ENCODE measurements at regions not wholly inside any gene's neighbourhood (a gene's known extent, or its start where the extent isn't known, plus 50 kb on each side); places are given as distances from the start of the nearest gene placed in this dataset.
"Not testable (repeated sequence)": the region's sequence is repeated elsewhere in the genome, so short reads cannot be mapped to it uniquely, and the experiment has no call there.

- no peak for TF ChIP-seq CTCF (conservative IDR thresholded peaks at IDR 0.05)
Measured at GRCh38 chr5:83864652-83865051, 144.0 kb upstream of the HAPLN1 start.

GRCh38 chr5:83857341-83857740 lies 136.7 kb upstream of the HAPLN1 start:
- Mint-ChIP-seq H3K4me3 (no peak overlapping the region), H3K4me1 (peaks cover under 1% of the 10 kb centered on the region), H3K36me3 (ENCODE audit: low read depth) (no peaks in the 10 kb centered on the region), H3K27me3 (ENCODE audit: low read depth) (no peaks in the 10 kb centered on the region), H3K27ac (ENCODE audit: unreplicated experiment) (no peak overlapping the region), H3K9me3 (no peaks in the 10 kb centered on the region)
- no peak for TF ChIP-seq CTCF (conservative IDR thresholded peaks at IDR 0.05)
- DNase-seq (ENCODE audit: low read depth, low spot score), result no peak

More at GRCh38 chr5:83864652-83865051, 144.0 kb upstream of the HAPLN1 start:
- no peaks in the 10 kb centered on the region for H3K36me3 Mint-ChIP-seq (ENCODE audit: low read depth)
- no peaks in the 10 kb centered on the region for H3K27me3 Mint-ChIP-seq (ENCODE audit: low read depth)
- no peak overlapping the region for H3K27ac Mint-ChIP-seq (ENCODE audit: unreplicated experiment)
- H3K4me3 Mint-ChIP-seq, result no peak overlapping the region
- H3K4me1 Mint-ChIP-seq, result no peaks in the 10 kb centered on the region
- no peak for DNase-seq (ENCODE audit: low read depth, low spot score)
- H3K9me3 Mint-ChIP-seq, result no peaks in the 10 kb centered on the region

GRCh38 chr5:83856881-83857280 lies 136.2 kb upstream of the HAPLN1 start:
- no peak for DNase-seq (ENCODE audit: low read depth, low spot score)
- H3K27me3 Mint-ChIP-seq (ENCODE audit: low read depth), result no peaks in the 10 kb centered on the region
- peaks cover 4% of the 10 kb centered on the region for H3K4me1 Mint-ChIP-seq

GRCh38 chr5:83850412-83850811 lies 129.8 kb upstream of the HAPLN1 start:
- not testable (repeated sequence) for H3K4me3 Mint-ChIP-seq; DNase-seq (ENCODE audit: low read depth, low spot score); H3K27ac Mint-ChIP-seq (ENCODE audit: unreplicated experiment); H3K36me3 Mint-ChIP-seq (ENCODE audit: low read depth); H3K4me1 Mint-ChIP-seq; H3K27me3 Mint-ChIP-seq (ENCODE audit: low read depth); H3K9me3 Mint-ChIP-seq

More at GRCh38 chr5:83856881-83857280, 136.2 kb upstream of the HAPLN1 start:
- H3K36me3 Mint-ChIP-seq (ENCODE audit: low read depth), result no peaks in the 10 kb centered on the region
- no peak overlapping the region for H3K4me3 Mint-ChIP-seq
- H3K9me3 Mint-ChIP-seq, result no peaks in the 10 kb centered on the region
- H3K27ac Mint-ChIP-seq (ENCODE audit: unreplicated experiment), result no peak overlapping the region
- TF ChIP-seq CTCF (conservative IDR thresholded peaks at IDR 0.05), result no peak

- H3K27ac Mint-ChIP-seq (ENCODE audit: unreplicated experiment), result no peak overlapping the region
- H3K4me3 Mint-ChIP-seq, result no peak overlapping the region
- no peaks in the 10 kb centered on the region for H3K27me3 Mint-ChIP-seq (ENCODE audit: low read depth)
- TF ChIP-seq CTCF (conservative IDR thresholded peaks at IDR 0.05), result no peak
- peaks cover 4% of the 10 kb centered on the region for H3K4me1 Mint-ChIP-seq
- no peaks in the 10 kb centered on the region for H3K36me3 Mint-ChIP-seq (ENCODE audit: low read depth)
- DNase-seq (ENCODE audit: low read depth, low spot score), result no peak
- peaks cover 4% of the 10 kb centered on the region for H3K9me3 Mint-ChIP-seq
Measured at GRCh38 chr5:83848941-83849340, 128.3 kb upstream of the HAPLN1 start.

GRCh38 chr5:83846624-83847350 lies 126.1 kb upstream of the HAPLN1 start:
- Mint-ChIP-seq H3K36me3 (ENCODE audit: low read depth) (no peaks in the 10 kb centered on the region), H3K27me3 (ENCODE audit: low read depth) (no peaks in the 10 kb centered on the region), H3K4me1 (no peaks in the 10 kb centered on the region), H3K27ac (ENCODE audit: unreplicated experiment) (no peak overlapping the region), H3K4me3 (no peak overlapping the region), H3K9me3 (peaks cover 4% of the 10 kb centered on the region)
- DNase-seq (ENCODE audit: low read depth, low spot score), result no peak
- TF ChIP-seq CTCF (conservative IDR thresholded peaks at IDR 0.05), result no peak
